Right renal pelvis (tissue), 4 donors: ENCODE measurements at regions not wholly inside any gene's neighbourhood (a gene's known extent, or its start where the extent isn't known, plus 50 kb on each side); places are given as distances from the start of the nearest gene placed in this dataset.

Experiments
- DNase-seq, 4 donors: peaks; one replicate each; pipeline ENCODE4 v3.0.0-alpha.2; 2013; ENCODE audit warnings: low read depth in 4 of 4, low spot score in 3 of 4, missing footprints in 1 of 4

DNA sequence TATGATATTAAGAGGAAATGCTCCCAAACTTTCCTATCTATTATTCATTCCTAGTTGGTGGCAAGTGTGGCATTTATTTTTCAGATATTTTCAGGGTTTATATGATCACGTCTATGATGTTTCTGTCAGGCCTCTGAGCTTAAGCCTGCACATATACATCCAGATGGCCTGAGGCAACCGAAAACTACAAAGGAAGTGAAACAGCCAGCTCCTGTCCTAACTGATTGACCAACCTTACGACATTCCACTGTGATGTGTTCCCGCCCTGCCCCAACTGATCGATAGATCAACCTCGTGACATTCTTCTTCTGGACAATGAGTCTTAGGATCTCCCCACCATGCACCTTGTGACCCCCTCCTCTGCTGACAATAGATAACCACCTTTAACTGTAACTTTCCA, 67.6 kb upstream of the CTSO start:
- no peak for DNase-seq

DNA sequence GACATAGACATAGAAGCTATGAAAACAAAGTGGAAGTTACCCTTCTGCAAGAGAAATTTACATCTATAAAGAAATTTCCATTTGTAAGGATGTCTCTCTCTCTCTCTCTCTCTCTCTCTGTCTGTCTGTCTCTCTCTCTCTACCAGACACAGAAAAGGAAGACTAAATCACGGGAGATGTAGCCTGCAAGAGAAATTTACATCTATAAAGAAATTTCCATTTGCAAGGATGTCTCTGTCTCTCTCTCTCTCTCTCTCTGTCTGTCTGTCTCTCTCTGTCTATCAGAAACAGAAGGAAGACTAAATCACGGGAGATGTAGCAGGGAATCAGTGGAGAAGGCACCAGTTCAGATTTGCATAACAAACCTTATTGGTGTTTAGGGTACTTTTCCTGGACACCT, 65.6 kb upstream of the CTSO start:
- DNase-seq: no peak

DNA sequence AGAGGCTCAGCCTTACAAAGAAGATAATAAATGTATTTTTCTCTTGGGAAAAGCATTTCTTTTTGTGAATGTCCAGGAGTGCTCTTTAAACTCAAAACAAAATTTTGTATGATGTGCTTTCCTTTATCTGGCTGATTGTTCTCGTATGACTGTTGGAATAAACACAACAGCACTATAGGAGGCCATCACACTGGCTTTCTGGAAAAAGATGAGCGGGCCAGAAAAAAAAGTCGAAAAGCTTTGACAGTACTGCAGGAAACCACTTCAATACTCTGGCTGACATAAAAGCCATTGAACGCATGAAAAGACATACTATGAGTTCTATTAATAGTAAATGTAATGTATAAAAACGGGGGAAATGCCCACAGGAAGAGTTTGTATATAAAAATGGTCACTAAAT, 64.7 kb upstream of the CTSO start:
- DNase-seq: no peak

DNA sequence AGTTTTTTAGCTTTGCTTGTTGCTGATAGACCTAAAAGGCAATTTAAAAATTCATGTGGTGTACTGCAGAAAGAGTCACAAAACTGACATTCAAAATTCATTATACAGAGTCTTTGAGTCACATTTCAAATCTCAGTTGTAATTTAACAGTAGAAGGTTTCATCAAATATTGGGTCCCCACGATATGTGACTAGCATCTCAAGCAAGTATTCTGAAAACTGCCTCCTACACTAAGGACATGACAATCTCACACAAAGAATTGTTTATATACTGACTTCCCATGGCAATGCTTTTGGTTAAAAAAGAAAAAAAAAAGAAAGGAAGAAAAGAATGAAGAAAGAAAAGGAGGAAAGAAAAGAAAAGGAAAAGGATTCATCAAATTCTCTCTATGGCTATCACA, 62.1 kb upstream of the CTSO start:
- DNase-seq: no peak

DNA sequence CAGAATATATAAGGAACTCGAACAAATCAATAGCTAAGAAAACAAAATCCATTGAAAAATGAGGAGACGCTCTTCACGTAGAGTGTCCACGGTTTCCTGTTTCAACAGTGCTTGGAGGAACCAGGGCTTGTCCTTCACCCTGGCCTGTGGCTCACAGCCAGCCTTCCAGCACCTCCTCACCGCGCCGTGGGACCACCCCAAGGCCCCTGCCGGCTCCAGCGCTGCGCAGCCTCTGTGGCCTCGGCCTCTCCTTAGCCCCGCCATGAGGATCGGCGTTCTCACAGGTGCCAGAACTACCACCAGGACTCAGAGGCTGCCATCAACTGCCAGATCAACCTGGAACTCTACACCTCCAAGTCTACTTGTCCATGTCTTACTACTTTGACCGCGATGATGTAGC, 52.5 kb upstream of the CTSO start:
- no peak for DNase-seq
